Body of pancreas (tissue), 4 donors: ENCODE measurements at regions not wholly inside any gene's neighbourhood (a gene's known extent, or its start where the extent isn't known, plus 50 kb on each side); places are given as distances from the start of the nearest gene placed in this dataset.

Experiments
- ATAC-seq: fragments of 150-250 bp; one replicate; pipeline ENCODE4 v1.9.1; 2016
- DNase-seq, 4 donors: peaks; one replicate each; pipeline ENCODE4 v3.0.0-alpha.2; 2019
- H3K27ac ChIP-seq, 4 donors: fragments of 200-600 bp; sonication (generic); 1 replicate in 3 of 4; 2 replicates in 1 of 4; pipeline versions ENCODE4 v1.5.1 to v1.6.1; 2016 to 2019; ENCODE audit warnings: mild to moderate bottlenecking in 1 of 4, mixed read lengths in 1 of 4, moderate library complexity in 1 of 4
- H3K27me3 ChIP-seq, 2 donors: fragments of 200-600 bp; sonication (generic); one replicate each; pipeline ENCODE4 v1.6.0; 2016; ENCODE audit warnings: mild to moderate bottlenecking in 1 of 2
- H3K36me3 ChIP-seq, 2 donors: fragments of 200-600 bp; sonication (generic); replicated peaks in 1 of 2; 2 replicates each; pipeline ENCODE4 v1.5.1; 2016; ENCODE audit warnings: low read depth in 2 of 2; ENCODE audit not compliant: insufficient read depth in 1 of 2
- H3K4me1 ChIP-seq: fragments of 200-600 bp; sonication (generic); one replicate; pipeline ENCODE4 v1.6.0; 2016
- H3K4me3 ChIP-seq, 2 donors: fragments of 200-600 bp; sonication (generic); 1 replicate in 1 of 2; 2 replicates in 1 of 2; pipeline ENCODE4 v1.5.1; 2016 to 2019
- H3K9me3 ChIP-seq, 3 donors: fragments of 200-600 bp; sonication (generic); 1 replicate in 2 of 3; 2 replicates in 1 of 3; pipeline ENCODE4 v1.5.1; 2016
- CTCF ChIP-seq, 7 experiments: fragments of 450-650 bp in 4 of 7; fragments of 200-600 bp in 3 of 7; sonication (generic) in 3 of 7; IDR thresholded peaks; one replicate each; pipeline ENCODE4 v1.5.1; 2016 to 2019; ENCODE audit warnings: antibody characterized with exemption in 7 of 7
- POLR2A ChIP-seq, 3 donors: fragments of 450-650 bp; IDR thresholded peaks; one replicate each; pipeline ENCODE4 v1.6.1; 2016; ENCODE audit warnings: antibody characterized with exemption in 3 of 3, mild to moderate bottlenecking in 2 of 3
- WGBS, 2 donors: methylation state at CpG; one replicate each; pipeline ENCODE4 v1.1.5; 2017; 5-methylcytosine and 5-hydroxymethylcytosine counted together
- intact Hi-C: fragments of 100-400 bp; cut with DNase I; formaldehyde crosslinking; loops from one replicate; pipeline ENCODE4 v1.15.1; 2023

- 69 to 80% methylated on average over 5 of the region's 5 CpGs for WGBS, 2 donors
These were observed 906.5 kb downstream of the JRKL start for GRCh38 chr11:97296301-97296700.

GRCh38 chr11:97309291-97309690, 919.5 kb downstream of the JRKL start:
- 63 to 67% methylated on average over 2 of the region's 2 CpGs for WGBS, 2 donors
- intact Hi-C loops = no loop called here
- Histone ChIP-seq H3K27ac (no peak overlapping the region), H3K9me3 (no peaks in the 10 kb centered on the region), H3K27me3 (no peaks in the 10 kb centered on the region), H3K4me3 (no peak overlapping the region), H3K4me1 (no peaks in the 10 kb centered on the region), H3K36me3 (no peaks in the 10 kb centered on the region)
- TF ChIP-seq CTCF (IDR thresholded peaks at IDR 0.05) = no peak
- TF ChIP-seq POLR2A (IDR thresholded peaks at IDR 0.05) = no peak
- DNase-seq (no peak), ATAC-seq (no peak)

More at GRCh38 chr11:97296301-97296700, 906.5 kb downstream of the JRKL start:
- no peak overlapping the region for H3K27ac ChIP-seq
- intact Hi-C loops = no loop called here
- H3K27me3 ChIP-seq = no peaks in the 10 kb centered on the region
- H3K4me1 ChIP-seq = no peaks in the 10 kb centered on the region
- no peaks in the 10 kb centered on the region for H3K9me3 ChIP-seq
- ATAC-seq (no peak), DNase-seq (no peak)
- TF ChIP-seq CTCF (IDR thresholded peaks at IDR 0.05) (no peak), POLR2A (IDR thresholded peaks at IDR 0.05) (no peak)
- H3K36me3 ChIP-seq = no peaks in the 10 kb centered on the region
- H3K4me3 ChIP-seq = no peak overlapping the region

- Histone ChIP-seq H3K27ac (no peak overlapping the region), H3K4me3 (no peak overlapping the region), H3K27me3 (no peaks in the 10 kb centered on the region), H3K4me1 (no peaks in the 10 kb centered on the region), H3K9me3 (no peaks in the 10 kb centered on the region), H3K36me3 (no peaks in the 10 kb centered on the region)
- 42 to 47% methylated on average over 2 of the region's 2 CpGs for WGBS, 2 donors
- DNase-seq = no peak
- ATAC-seq = no peak
- TF ChIP-seq CTCF (IDR thresholded peaks at IDR 0.05) = no peak
- TF ChIP-seq POLR2A (IDR thresholded peaks at IDR 0.05) = no peak
- intact Hi-C loops = no loop called here
These were observed 935.9 kb downstream of the JRKL start for GRCh38 chr11:97325693-97326092.

GRCh38 chr11:97332271-97332670, 942.5 kb downstream of the JRKL start:
- Histone ChIP-seq H3K27ac (no peak overlapping the region), H3K4me1 (no peaks in the 10 kb centered on the region), H3K36me3 (no peaks in the 10 kb centered on the region), H3K9me3 (no peaks in the 10 kb centered on the region), H3K4me3 (no peak overlapping the region), H3K27me3 (no peaks in the 10 kb centered on the region)
- TF ChIP-seq POLR2A (IDR thresholded peaks at IDR 0.05) = no peak
- TF ChIP-seq CTCF (IDR thresholded peaks at IDR 0.05) = no peak
- ATAC-seq (no peak), DNase-seq (no peak)
- WGBS, 2 donors = 19 to 24% methylated on average over 2 of the region's 2 CpGs
- intact Hi-C loops = no loop called here

GRCh38 chr11:97336064-97336463, 946.3 kb downstream of the JRKL start:
- no peak for TF ChIP-seq CTCF (IDR thresholded peaks at IDR 0.05)
- no peak for TF ChIP-seq POLR2A (IDR thresholded peaks at IDR 0.05)
- no peak for ATAC-seq
- DNase-seq = no peak
- WGBS, 2 donors = 45 to 66% methylated on average over 4 of the region's 4 CpGs
- H3K27ac ChIP-seq = no peak overlapping the region
- no peaks in the 10 kb centered on the region for H3K9me3 ChIP-seq
- H3K4me1 ChIP-seq = no peaks in the 10 kb centered on the region
- no peaks in the 10 kb centered on the region for H3K36me3 ChIP-seq
- intact Hi-C loops = no loop called here
- H3K4me3 ChIP-seq = no peak overlapping the region
- H3K27me3 ChIP-seq = no peaks in the 10 kb centered on the region
